Dermis blood vessel endothelial cell (primary cell): ENCODE measurements at regions not wholly inside any gene's neighbourhood (a gene's known extent, or its start where the extent isn't known, plus 50 kb on each side); places are given as distances from the start of the nearest gene placed in this dataset.

Experiments
- DNase-seq: peaks from one replicate; pipeline ENCODE4 v3.0.0; 2010

DNA sequence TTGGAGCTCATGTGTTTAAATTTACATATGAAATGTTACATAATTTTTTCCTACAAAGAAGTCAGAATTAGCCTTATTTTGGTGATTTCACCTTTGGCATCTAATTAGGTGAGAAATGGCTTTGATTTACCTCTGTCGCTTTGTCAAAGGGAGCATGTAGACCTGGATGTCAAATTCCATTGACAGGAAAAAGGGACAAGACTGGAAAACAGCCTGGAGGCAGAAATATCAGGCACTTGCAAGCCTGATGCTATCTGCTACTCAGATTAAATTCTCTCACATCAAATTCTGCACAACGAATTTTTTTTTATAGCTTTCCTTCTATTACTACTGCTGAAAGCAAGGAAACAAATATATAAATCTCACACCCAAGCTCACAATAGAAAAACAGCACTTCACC lies 54.1 kb upstream of the CTNND2 start:
- no peak for DNase-seq

DNA sequence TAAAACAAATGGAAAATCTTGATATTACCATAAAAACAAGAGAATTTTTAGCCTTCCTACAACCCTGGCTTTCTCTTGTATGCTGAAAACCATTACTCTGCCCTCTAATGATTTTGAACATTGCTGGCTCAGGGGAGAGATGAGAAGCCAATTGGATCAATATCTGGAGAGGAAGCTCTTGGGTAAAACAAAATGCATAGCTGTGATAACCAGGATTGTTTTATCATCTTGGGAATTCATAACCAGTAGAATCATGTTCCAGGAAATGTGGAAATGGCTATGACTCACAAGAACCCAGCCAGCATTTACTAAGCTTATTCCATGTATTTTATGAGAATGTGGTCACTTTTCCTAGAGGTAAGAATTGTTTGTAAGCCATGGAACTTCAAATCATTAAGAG lies 51.1 kb upstream of the CTNND2 start:
- no peak for DNase-seq
